ENCODE measurements at regions not wholly inside any gene's neighbourhood (a gene's known extent, or its start where the extent isn't known, plus 50 kb on each side); places are given as distances from the start of the nearest gene placed in this dataset.

GRCh38 chr1:223023863-223024262 lies 119.2 kb downstream of the TLR5 start:
- TF ChIP-seq RAD21 (IDR thresholded peaks at IDR 0.05 in 1 of 2, conservative IDR thresholded peaks at IDR 0.05 in 1 of 2; ENCODE audit: low read depth in 2 of 2, low read length in 2 of 2) (no peak), CTCF (IDR thresholded peaks at IDR 0.05; ENCODE audit: control extremely low read depth in 1 of 3, insufficient read depth in 1 of 3, low read depth in 1 of 3, low read length in 3 of 3) (no peak), CEBPB (IDR thresholded peaks at IDR 0.05; ENCODE audit: low read depth, low read length) (no peak), SUZ12 (IDR thresholded peaks at IDR 0.05; ENCODE audit: low read length) (no peak), SIX5 (IDR thresholded peaks at IDR 0.05; ENCODE audit: low read depth, low read length) (no peak), MAFK (IDR thresholded peaks at IDR 0.05; ENCODE audit: low read depth, low read length) (no peak), YY1 (IDR thresholded peaks at IDR 0.05; ENCODE audit: low read depth, low read length) (no peak), EZH2 (IDR thresholded peaks at IDR 0.05; ENCODE audit: low read depth, low read length, severe bottlenecking) (no peak), HDAC6 (IDR thresholded peaks at IDR 0.05; ENCODE audit: low read depth, low read length) (no peak), POLR2AphosphoS5 (IDR thresholded peaks at IDR 0.05; ENCODE audit: low read depth, low read length) (0 out of 2 replicates have a peak, but pooled peaks have one; percentile 2)
